Stimulated activated CD4-positive, alpha-beta T cell treated with anti-CD3 and anti-CD28 coated beads, Interleukin-4, amount 100 ng/mL, for 4 hours (primary cell): ENCODE measurements at regions not wholly inside any gene's neighbourhood (a gene's known extent, or its start where the extent isn't known, plus 50 kb on each side); places are given as distances from the start of the nearest gene placed in this dataset.
"Not testable (repeated sequence)": the region's sequence is repeated elsewhere in the genome, so short reads cannot be mapped to it uniquely, and the experiment has no call there.

Source experiments
- DNase-seq, 2 experiments: peaks; one replicate each; pipeline ENCODE4 v3.0.0-alpha.2; 2020

DNA sequence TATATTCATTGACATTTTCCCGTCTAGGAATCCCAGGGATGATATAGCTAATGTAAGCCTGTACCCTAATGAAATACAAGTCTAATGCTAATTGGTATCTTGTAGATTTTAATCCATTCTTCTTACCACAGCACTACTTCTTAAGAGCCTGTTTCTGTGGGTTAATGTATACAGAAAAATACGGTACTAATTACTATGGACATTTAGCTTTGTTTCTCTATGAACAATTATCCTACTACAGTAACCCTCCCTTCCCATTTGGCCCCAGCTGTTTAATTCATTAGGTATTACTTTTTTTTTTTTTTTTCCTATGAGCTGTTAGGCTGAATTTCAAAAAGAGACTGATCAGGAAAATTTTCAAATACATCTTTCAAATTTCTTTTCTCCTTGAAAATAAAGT lies 245.1 kb upstream of the SLC7A11 start:
- no peak for DNase-seq

DNA sequence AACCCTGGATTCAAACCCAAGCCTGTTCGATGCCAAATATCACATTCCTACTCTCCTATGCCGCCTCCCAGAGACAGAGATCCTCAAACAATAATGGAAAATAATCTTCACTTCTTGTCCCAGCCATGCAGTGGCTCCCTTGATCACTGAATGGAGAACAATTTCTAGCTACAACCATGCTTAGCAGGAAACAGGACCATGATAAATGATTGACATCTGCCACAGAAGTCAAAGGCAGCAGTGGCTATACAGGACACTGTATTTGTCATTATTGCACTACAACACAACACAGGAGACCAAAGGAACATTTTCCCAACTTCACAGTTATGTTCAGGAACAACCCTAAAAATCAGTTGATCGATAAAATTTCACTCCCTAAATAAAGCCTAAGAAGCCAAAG lies 243.3 kb upstream of the SLC7A11 start:
- DNase-seq = no peak

- no peak for DNase-seq
Measured at GRCh38 chr4:138475116-138475515, 233.0 kb upstream of the SLC7A11 start.

DNA sequence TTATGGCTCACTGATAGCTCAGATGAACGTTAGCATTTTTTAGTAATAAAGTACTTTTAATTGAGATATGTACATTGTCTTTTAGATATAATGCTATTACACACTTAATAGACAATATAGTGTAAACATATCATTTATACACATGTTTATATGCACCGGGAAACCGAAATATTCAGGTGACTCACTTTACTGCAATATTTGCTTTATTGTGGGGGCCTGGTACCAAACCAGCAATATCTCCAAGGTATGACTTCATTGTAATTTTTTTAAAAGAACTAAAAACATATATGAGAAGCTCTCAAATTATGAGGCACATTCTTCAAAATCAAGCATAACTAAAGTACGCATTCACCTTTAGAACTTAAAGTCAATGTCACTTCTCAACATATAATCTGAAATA lies 231.2 kb upstream of the SLC7A11 start:
- DNase-seq = no peak

- no peak for DNase-seq
Measured at GRCh38 chr4:138460477-138461414, 218.6 kb upstream of the SLC7A11 start.

- DNase-seq = no peak
Measured at GRCh38 chr4:138458751-138459150, 216.6 kb upstream of the SLC7A11 start.

DNA sequence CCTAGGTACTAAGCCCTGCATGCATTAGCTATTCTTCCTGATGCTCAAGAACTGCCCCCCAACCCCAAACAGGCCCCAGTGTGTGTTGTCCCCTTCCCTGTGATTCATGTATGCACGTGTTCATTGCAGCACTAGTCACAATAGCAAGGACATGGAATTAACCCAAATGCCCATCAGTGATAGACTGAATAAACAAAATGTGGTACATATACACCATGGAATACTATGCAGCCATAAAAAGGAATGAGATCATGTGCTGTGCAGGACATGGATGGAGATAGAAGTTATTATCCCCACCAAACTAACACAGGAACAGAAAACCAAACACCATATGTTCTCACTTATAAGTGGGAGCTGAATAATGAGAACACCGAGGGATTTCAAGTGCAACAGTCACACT lies 214.2 kb upstream of the SLC7A11 start:
- DNase-seq = not testable (repeated sequence)

- DNase-seq = no peak
Measured at GRCh38 chr4:138455097-138455496, 212.9 kb upstream of the SLC7A11 start.

GRCh38 chr4:138452826-138453225 lies 210.7 kb upstream of the SLC7A11 start:
- no peak for DNase-seq

- DNase-seq = no peak
Measured at GRCh38 chr4:138451276-138451663, 209.1 kb upstream of the SLC7A11 start.

DNA sequence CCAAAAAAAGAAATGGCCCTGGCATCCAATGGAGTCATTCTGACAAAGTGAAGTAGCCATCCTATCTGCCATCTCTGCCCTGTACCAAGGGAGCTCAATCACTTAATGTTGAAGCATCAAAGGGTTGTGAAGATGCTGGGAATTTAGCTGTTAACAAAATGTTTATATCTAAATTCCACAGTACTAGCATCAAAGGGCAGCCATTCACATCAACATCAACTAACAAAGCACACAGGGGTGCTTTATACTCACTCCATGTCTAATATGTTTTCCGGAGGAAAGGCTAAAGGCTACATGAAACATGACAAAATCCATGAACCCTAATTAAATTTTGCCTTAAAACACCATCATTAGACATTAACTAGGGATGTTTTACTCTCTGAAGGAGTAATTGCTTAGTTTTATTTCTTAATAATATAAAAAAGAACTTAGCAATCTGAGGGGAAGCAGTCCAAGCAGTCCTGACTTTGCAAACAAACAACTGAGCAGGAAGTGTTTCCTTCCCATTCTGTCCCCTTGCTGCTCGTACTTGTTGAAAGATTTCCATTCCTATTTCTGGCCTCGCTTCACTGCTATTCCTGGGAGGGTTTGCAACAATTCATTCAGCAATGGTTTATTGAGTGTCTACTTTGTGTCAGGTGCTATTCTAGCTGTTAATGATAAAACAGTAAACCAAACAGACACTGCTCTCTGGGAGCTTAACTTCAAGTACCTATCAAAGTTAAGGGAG lies 208.6 kb upstream of the SLC7A11 start:
- no peak for DNase-seq

GRCh38 chr4:138449938-138450337 lies 207.8 kb upstream of the SLC7A11 start:
- no peak for DNase-seq

DNA sequence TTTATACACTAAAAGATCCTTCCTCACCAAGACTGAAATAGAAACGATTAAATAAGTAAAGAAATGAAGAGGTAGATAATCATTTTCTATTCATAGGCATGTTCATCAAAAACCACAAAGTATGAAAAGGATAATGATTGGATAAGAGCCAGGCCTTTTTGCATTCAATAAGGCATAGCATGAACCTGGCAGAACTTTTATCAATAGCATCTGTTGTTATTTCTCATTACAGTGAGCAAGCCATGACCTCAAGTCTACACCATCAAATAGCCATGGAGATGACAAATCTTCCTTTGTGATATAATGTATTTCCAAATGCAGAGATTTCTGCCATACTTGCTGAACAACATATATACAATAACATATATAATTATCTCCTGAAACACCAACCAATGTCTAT lies 206.0 kb upstream of the SLC7A11 start:
- DNase-seq = no peak

DNA sequence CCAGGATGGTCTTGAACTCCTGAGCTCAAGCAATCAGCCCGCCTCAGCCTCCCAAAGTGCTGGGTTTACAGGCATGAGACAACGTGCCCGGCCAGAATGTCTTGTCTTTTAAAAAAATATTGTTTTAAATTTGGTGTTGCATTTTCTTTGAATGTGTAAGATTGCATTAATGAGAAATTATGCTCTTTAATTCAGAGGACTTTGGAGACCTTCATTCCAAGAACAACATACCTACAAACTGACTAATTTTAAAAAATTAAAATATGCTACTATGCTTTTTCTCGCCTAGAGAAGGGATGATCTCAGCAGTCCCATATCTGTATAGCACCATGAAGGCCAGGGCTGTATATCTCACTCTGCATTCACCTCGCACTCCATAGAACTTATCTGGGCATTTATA lies 204.3 kb upstream of the SLC7A11 start:
- DNase-seq = no peak

GRCh38 chr4:138445098-138445497 lies 202.9 kb upstream of the SLC7A11 start:
- no peak for DNase-seq

- no peak for DNase-seq
Measured at GRCh38 chr4:138444260-138444659, 202.1 kb upstream of the SLC7A11 start.

DNA sequence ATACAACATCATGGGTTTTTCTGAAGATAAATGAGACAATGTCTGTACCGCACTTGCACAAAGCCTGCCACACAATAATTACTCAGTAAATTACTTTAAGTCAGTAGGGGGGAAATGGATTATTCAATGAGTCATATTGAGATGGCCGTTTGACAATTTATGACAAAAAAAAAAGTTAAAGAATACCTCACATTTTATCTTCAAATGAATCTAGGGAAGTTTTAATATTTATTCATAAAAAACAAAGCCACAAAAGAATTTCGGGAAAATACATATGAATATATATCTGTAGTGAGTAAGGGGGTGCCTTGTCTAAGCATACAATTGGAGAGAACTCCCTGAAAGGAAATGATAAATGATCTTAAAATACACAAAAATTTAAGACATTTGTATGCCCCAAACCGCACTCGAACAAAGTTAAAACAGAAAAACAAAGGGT lies 197.0 kb upstream of the SLC7A11 start:
- no peak for DNase-seq

- no peak for DNase-seq
Measured at GRCh38 chr4:138438608-138439007, 196.5 kb upstream of the SLC7A11 start.

DNA sequence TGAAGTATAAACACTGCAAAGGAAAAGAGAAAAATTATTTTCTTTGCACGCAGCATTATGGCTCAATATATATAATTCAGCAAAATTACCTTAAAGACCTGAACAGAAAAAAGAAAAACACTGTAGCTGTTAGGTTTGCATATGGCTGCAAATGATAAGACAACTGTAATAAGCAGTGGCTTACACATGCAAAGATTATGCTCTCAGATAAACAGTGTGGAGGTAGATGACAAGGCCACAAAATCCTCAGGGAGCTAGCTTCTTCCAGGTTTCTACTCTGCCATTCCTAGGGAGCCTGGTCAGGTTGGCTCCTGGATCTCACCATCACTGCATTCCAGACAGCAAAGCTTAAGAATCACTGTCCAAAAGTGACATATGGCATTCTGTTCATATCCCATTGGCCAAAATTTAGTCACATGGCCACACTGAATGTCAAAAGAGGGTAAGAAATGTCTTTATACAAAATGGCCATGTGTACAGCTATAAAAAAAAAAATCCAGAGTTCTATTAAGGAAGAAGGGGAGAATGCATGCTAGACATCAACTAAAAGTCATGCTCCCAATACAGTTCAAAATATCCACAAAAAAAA lies 195.2 kb upstream of the SLC7A11 start:
- DNase-seq = no peak

DNA sequence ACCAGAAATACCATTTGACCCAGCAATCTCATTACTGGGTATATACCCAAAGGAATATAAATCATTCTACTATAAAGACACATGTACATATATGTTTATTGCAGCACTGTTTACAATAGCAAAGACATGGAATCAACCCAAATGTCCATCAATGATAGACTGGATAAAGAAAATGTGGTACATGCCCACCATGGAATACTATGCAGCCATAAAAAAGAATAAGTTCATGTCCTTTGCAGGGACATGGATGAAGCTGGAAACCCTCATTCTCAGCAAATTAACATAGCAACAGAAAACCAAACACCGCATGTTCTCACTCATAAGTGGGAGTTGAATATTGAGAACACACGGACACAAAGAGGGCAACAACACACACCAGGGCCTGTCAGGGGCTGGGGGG lies 193.6 kb upstream of the SLC7A11 start:
- not testable (repeated sequence) for DNase-seq

GRCh38 chr4:138435046-138435445 lies 192.9 kb upstream of the SLC7A11 start:
- DNase-seq = not testable (repeated sequence)

DNA sequence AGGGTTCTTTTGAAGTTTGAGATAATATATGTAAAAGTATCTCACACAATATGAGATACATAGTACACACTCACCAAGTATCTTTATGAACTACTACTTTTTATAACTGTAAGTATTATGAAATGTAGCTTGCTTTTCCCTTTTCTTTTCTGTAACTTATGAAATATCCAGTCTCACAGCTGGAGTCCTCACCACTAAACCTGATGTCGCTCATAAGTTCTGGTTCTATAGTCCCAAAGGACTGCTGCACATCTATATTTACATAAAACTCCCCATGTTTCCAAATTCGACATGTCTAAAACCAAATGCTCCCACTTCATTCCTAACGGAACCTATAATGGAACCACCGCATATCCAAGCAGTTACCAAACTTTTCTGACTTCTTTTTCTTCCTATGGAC lies 186.5 kb upstream of the SLC7A11 start:
- DNase-seq = no peak

- no peak for DNase-seq
Measured at GRCh38 chr4:138426786-138427185, 184.6 kb upstream of the SLC7A11 start.

- no peak for DNase-seq
Measured at GRCh38 chr4:138420471-138420870, 178.3 kb upstream of the SLC7A11 start.
